CD14-positive monocyte (primary cell): ENCODE measurements at regions not wholly inside any gene's neighbourhood (a gene's known extent, or its start where the extent isn't known, plus 50 kb on each side); places are given as distances from the start of the nearest gene placed in this dataset.

ENCODE experiments used
- DNase-seq, 3 donors: peaks; one replicate each; pipeline ENCODE4 v3.0.0-alpha.2; 2011 to 2022
- H2AFZ ChIP-seq: 2 replicates; pipeline ENCODE4 v1.6.0; 2012; ENCODE audit warnings: mild to moderate bottlenecking, low read depth, low read length, inconsistent platforms; ENCODE audit not compliant: insufficient read depth, poor library complexity, severe bottlenecking
- H3K27ac ChIP-seq, 2 donors: 1 replicate in 1 of 2; 2 replicates in 1 of 2; pipeline ENCODE4 v1.5.1; 2012 to 2013; ENCODE audit warnings: low read length in 2 of 2, control low read depth in 1 of 2, inconsistent platforms in 1 of 2, low read depth in 1 of 2, mild to moderate bottlenecking in 1 of 2
- H3K27me3 ChIP-seq, 2 donors: one replicate each; pipeline versions ENCODE4 v1.6.0 to v1.6.1; 2011 to 2013; ENCODE audit warnings: low read length in 2 of 2; ENCODE audit not compliant: control insufficient read depth in 2 of 2, insufficient read depth in 2 of 2
- H3K36me3 ChIP-seq, 2 donors: replicated peaks in 1 of 2; 1 replicate in 1 of 2; 2 replicates in 1 of 2; pipeline versions ENCODE4 v1.5.1 to v1.6.1; 2012 to 2013; ENCODE audit warnings: low read length in 2 of 2, control low read depth in 1 of 2, inconsistent platforms in 1 of 2, mild to moderate bottlenecking in 1 of 2; ENCODE audit not compliant: insufficient read depth in 2 of 2, control insufficient read depth in 1 of 2
- H3K4me1 ChIP-seq, 2 donors: 1 replicate in 1 of 2; 2 replicates in 1 of 2; pipeline versions ENCODE4 v1.5.1 to v1.6.1; 2012 to 2013; ENCODE audit warnings: low read length in 2 of 2, control low read depth in 1 of 2, inconsistent platforms in 1 of 2, mild to moderate bottlenecking in 1 of 2, moderate library complexity in 1 of 2; ENCODE audit not compliant: insufficient read depth in 2 of 2, control insufficient read depth in 1 of 2
- H3K4me2 ChIP-seq: replicated peaks from 2 replicates; pipeline ENCODE3; 2012; ENCODE audit warnings: low read length, moderate library complexity, mild to moderate bottlenecking; ENCODE audit not compliant: poor library complexity, severe bottlenecking; ENCODE audit errors: extremely low read depth
- H3K4me3 ChIP-seq, 3 experiments: fragments of 200-600 bp in 1 of 3; sonication (generic) in 1 of 3; replicated peaks in 1 of 3; 1 replicate in 2 of 3; 2 replicates in 1 of 3; pipeline ENCODE4 v1.5.1; 2011 to 2013; ENCODE audit warnings: low read length in 3 of 3, mild to moderate bottlenecking in 3 of 3, control low read depth in 2 of 3, low read depth in 2 of 3, inconsistent platforms in 1 of 3, moderate library complexity in 1 of 3
- H3K79me2 ChIP-seq: 2 replicates; pipeline ENCODE4 v1.6.0; 2012; ENCODE audit warnings: mild to moderate bottlenecking, control low read depth, inconsistent platforms, low read length, moderate library complexity; ENCODE audit not compliant: insufficient read depth
- H3K9ac ChIP-seq: 2 replicates; pipeline ENCODE4 v1.6.0; 2017; ENCODE audit warnings: low read length, mild to moderate bottlenecking; ENCODE audit not compliant: insufficient read depth, poor library complexity, severe bottlenecking
- H3K9me3 ChIP-seq, 2 donors: replicated peaks in 1 of 2; 1 replicate in 1 of 2; 2 replicates in 1 of 2; pipeline versions ENCODE4 v1.5.1 to v1.6.1; 2012 to 2013; ENCODE audit warnings: low read length in 2 of 2, control low read depth in 1 of 2; ENCODE audit not compliant: control insufficient read depth in 1 of 2, insufficient read depth in 1 of 2
- H4K20me1 ChIP-seq: 2 replicates; pipeline ENCODE4 v1.6.0; 2012; ENCODE audit warnings: mild to moderate bottlenecking, low read length, control low read depth, moderate library complexity; ENCODE audit not compliant: insufficient read depth
- H3K27ac Mint-ChIP-seq, 7 donors: one replicate each; pipeline ENCODE4 v1.8.0; 2020; ENCODE audit warnings: mild to moderate bottlenecking in 7 of 7, mixed read lengths in 7 of 7, moderate library complexity in 6 of 7, inconsistent platforms in 2 of 7
- H3K27me3 Mint-ChIP-seq, 3 donors: one replicate each; pipeline ENCODE4 v1.8.0; 2021 to 2022; ENCODE audit warnings: low read depth in 3 of 3, mild to moderate bottlenecking in 3 of 3, mixed read lengths in 3 of 3, moderate library complexity in 3 of 3, inconsistent platforms in 1 of 3
- H3K36me3 Mint-ChIP-seq, 2 donors: one replicate each; pipeline ENCODE4 v1.8.0; 2020; ENCODE audit warnings: mixed read lengths in 2 of 2, inconsistent platforms in 1 of 2, mild to moderate bottlenecking in 1 of 2
- H3K4me1 Mint-ChIP-seq: one replicate; pipeline ENCODE4 v1.8.0; 2020; ENCODE audit warnings: mild to moderate bottlenecking, mixed read lengths
- H3K4me3 Mint-ChIP-seq, 2 donors: one replicate each; pipeline ENCODE4 v1.8.0; 2020; ENCODE audit warnings: mild to moderate bottlenecking in 2 of 2, mixed read lengths in 2 of 2, moderate library complexity in 1 of 2
- H3K9me3 Mint-ChIP-seq, 7 donors: one replicate each; pipeline ENCODE4 v1.8.0; 2020 to 2022; ENCODE audit warnings: mixed read lengths in 7 of 7, mild to moderate bottlenecking in 6 of 7, moderate library complexity in 6 of 7, inconsistent platforms in 2 of 7
- WGBS: methylation state at CpG from one replicate; pipeline ENCODE4 v1.1.5; 2013; ENCODE audit warnings: missing lambda C conversion rate; ENCODE audit not compliant: insufficient coverage; 5-methylcytosine and 5-hydroxymethylcytosine counted together
- intact Hi-C, 2 donors: fragments of 100-400 bp; cut with micrococcal nuclease; formaldehyde crosslinking; loops; one replicate each; pipeline versions ENCODE4 v1.15.0 to v1.15.1; 2023
- TF ChIP-seq, protein P1 (sequence below): fragments of 200-600 bp; IDR thresholded peaks from one replicate; pipeline ENCODE4 v1.8.0; 2022; ENCODE audit warnings: antibody characterized with exemption, mild to moderate bottlenecking

DNA sequence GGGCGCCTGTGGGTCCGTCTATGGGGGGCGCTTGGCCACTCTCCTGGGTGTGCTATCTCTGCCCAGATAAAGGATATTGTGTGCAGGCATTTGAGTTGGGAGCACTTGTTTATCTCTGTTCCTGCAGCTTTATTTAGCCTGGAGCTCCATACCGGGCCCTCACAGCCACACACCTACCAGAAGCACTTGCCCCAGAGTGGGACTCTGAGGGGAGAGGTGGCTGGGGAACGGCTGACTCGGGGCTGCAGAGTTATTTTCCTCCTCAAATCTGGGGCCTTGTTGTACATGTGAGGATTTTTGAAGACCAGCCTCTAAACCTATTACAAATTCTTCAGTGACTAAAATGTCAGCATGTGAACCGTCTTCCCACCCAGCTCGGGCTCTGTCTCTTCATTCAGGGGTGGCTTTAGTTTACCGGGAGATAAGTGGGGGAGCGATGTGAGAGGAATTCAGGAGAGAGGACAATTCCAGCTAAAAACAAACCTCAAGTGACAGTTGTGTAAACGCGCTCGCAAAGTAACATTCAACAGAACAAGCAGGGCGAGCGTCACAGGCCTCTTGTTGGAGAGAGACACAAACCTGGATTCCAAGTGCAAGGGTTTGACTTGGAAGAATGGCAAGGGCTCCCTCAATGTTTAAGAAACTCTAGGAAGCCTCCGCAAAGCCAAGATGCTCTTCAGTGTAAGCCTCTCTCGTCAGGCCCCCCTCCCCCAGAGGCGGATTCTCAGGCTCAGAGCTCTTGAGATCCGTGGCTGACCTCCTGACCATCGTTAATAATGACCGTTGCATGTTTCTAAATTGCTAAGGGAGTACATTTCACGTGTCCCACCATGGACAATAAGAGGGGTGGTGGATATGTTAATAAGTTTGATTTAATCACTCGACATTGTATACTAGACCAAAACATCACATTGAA is 548.9 kb downstream of the QKI start:
- H3K36me3 Mint-ChIP-seq = no peaks in the 10 kb centered on the region

DNA sequence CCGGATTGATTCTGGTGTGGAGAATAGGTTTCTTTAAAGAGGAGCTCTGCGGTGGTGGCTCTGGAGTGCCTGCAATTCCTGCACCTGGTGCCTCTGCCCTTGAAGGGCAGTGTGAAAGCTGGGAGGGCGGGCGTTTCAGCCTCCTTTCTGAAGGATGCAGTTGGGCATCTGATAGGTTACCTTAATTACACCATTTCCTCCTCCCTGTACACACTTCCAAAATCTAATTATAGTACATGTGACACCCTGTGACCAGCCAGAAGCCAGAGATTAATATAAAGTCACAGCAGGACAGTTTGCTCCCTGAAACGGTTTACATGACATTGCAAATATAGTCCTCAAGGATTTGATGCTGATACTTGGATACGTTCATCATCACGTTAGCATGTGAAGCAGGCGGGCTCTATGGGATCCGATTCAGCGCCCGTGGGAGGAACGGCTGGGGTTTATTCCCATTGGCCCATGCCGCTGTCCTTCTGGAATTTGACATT is 548.2 kb downstream of the QKI start:
- TF ChIP-seq, protein P1, sequence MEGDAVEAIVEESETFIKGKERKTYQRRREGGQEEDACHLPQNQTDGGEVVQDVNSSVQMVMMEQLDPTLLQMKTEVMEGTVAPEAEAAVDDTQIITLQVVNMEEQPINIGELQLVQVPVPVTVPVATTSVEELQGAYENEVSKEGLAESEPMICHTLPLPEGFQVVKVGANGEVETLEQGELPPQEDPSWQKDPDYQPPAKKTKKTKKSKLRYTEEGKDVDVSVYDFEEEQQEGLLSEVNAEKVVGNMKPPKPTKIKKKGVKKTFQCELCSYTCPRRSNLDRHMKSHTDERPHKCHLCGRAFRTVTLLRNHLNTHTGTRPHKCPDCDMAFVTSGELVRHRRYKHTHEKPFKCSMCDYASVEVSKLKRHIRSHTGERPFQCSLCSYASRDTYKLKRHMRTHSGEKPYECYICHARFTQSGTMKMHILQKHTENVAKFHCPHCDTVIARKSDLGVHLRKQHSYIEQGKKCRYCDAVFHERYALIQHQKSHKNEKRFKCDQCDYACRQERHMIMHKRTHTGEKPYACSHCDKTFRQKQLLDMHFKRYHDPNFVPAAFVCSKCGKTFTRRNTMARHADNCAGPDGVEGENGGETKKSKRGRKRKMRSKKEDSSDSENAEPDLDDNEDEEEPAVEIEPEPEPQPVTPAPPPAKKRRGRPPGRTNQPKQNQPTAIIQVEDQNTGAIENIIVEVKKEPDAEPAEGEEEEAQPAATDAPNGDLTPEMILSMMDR = no peak
- no peaks in the 10 kb centered on the region for H3K36me3 Mint-ChIP-seq
- Histone ChIP-seq H3K79me2 (no peaks in the 10 kb centered on the region), H3K4me2 (no peak overlapping the region), H3K9ac (no peak overlapping the region), H3K4me3 (no peak overlapping the region), H3K4me1 (no peaks in the 10 kb centered on the region), H4K20me1 (no peaks in the 10 kb centered on the region), H3K9me3 (no peaks in the 10 kb centered on the region), H3K27ac (no peak overlapping the region), H3K27me3 (no peaks in the 10 kb centered on the region), H2AFZ (no peak overlapping the region), H3K36me3 (no peaks in the 10 kb centered on the region)
- 91% methylated on average over 8 of the region's 13 CpGs for WGBS
- H3K9me3 Mint-ChIP-seq = no peaks in the 10 kb centered on the region
- DNase-seq = no peak
- intact Hi-C loops = loop anchor here in 1 of 2 donors (5.0 kb wide), 1 partner anchor 780 kb away; no protein-coding TSS in a partner anchor
- H3K27ac Mint-ChIP-seq = no peak overlapping the region
- peaks cover 4 to 9% (median 7%) of the 10 kb centered on the region in 3 donors for H3K27me3 Mint-ChIP-seq
- no peak overlapping the region for H3K4me3 Mint-ChIP-seq
- H3K4me1 Mint-ChIP-seq = no peaks in the 10 kb centered on the region

More for the DNA sequence above, 548.9 kb downstream of the QKI start:
- no peaks in the 10 kb centered on the region for H3K9me3 ChIP-seq
- intact Hi-C loops = loop anchor here in 1 of 2 donors (5.0 kb wide), 1 partner anchor 781 kb away; no protein-coding TSS in a partner anchor
- DNase-seq = no peak
- 88% methylated on average over 5 of the region's 23 CpGs for WGBS
- H2AFZ ChIP-seq = no peak overlapping the region
- Mint-ChIP-seq H3K9me3 (no peaks in the 10 kb centered on the region), H3K4me1 (no peaks in the 10 kb centered on the region), H3K27ac (peak overlapping the region in 1 of 7 donors; percentile 1), H3K4me3 (no peak overlapping the region), H3K27me3 (peaks cover 4 to 9% (median 7%) of the 10 kb centered on the region in 3 donors)
- H3K36me3 ChIP-seq = no peaks in the 10 kb centered on the region
- H3K9ac ChIP-seq = no peak overlapping the region
- H3K27me3 ChIP-seq = no peaks in the 10 kb centered on the region
- H3K79me2 ChIP-seq = no peaks in the 10 kb centered on the region
- H3K27ac ChIP-seq = no peak overlapping the region
- H3K4me1 ChIP-seq = no peaks in the 10 kb centered on the region
- TF ChIP-seq, protein P1 = no peak
- no peaks in the 10 kb centered on the region for H4K20me1 ChIP-seq
- no peak overlapping the region for H3K4me2 ChIP-seq
- no peak overlapping the region for H3K4me3 ChIP-seq
